ENCODE measurements at regions not wholly inside any gene's neighbourhood (a gene's known extent, or its start where the extent isn't known, plus 50 kb on each side); places are given as distances from the start of the nearest gene placed in this dataset.

GRCh38 chr10:121405953-121406352 lies 192.3 kb downstream of the FGFR2 start:
- no peak for TF ChIP-seq CTCF (IDR thresholded peaks at IDR 0.05 in 8 of 11, conservative IDR thresholded peaks at IDR 0.05 in 3 of 11)
- no peak for TF ChIP-seq POLR2A (IDR thresholded peaks at IDR 0.05)
